ENCODE measurements at regions not wholly inside any gene's neighbourhood (a gene's known extent, or its start where the extent isn't known, plus 50 kb on each side); places are given as distances from the start of the nearest gene placed in this dataset.

GRCh38 chr21:36643374-36644250 lies 55.3 kb upstream of the SIM2 start:
- no peak overlapping the region for H3K18ac ChIP-seq (ENCODE audit: insufficient read length, low read depth, low read length)
- H2BK120ac ChIP-seq (ENCODE audit: low read depth, low read length, poor library complexity, severe bottlenecking): no peak overlapping the region
- no peak overlapping the region for H2BK20ac ChIP-seq (ENCODE audit: low read depth, low read length, poor library complexity, severe bottlenecking)
- no peak overlapping the region for H2AK5ac ChIP-seq (ENCODE audit: insufficient read length, low read length)
- no peaks in the 10 kb centered on the region for H3K36me3 Mint-ChIP-seq (ENCODE audit: insufficient read depth in 1 of 3, low read depth in 3 of 3)
- no CpG with 5 or more reads among the region's 12 CpGs for WGBS (ENCODE audit: extremely low coverage, insufficient read length, low lambda C conversion rate)
- H3K23me2 ChIP-seq (ENCODE audit: insufficient read length, low read depth, low read length, poor library complexity, severe bottlenecking): no peaks in the 10 kb centered on the region
- no peak overlapping the region for H4K5ac ChIP-seq (ENCODE audit: insufficient read length, low read depth, low read length)
- H2AFZ ChIP-seq (ENCODE audit: low read length): no peak overlapping the region
- no peak overlapping the region for H3K9ac ChIP-seq (ENCODE audit: extremely low read depth, insufficient read length, low read length)
- H3K4me3 Mint-ChIP-seq: no peak overlapping the region
- H2BK12ac ChIP-seq (ENCODE audit: insufficient read length, low read depth, low read length): no peak overlapping the region
- H3K14ac ChIP-seq (ENCODE audit: insufficient read depth, low read length): no peak overlapping the region
- H3K4me1 ChIP-seq (ENCODE audit: insufficient read depth, low read length): peaks cover 7% of the 10 kb centered on the region; the same call in 1 of the 2 replicates
- H3K27ac ChIP-seq (ENCODE audit: insufficient read length, low read depth, low read length): no peak overlapping the region
- no peaks in the 10 kb centered on the region for H3K9me3 ChIP-seq (ENCODE audit: control insufficient read depth, low read depth, low read length)
- no peaks in the 10 kb centered on the region for H3K27me3 ChIP-seq (ENCODE audit: insufficient read depth, low read length)
- no peak overlapping the region for H3K27ac Mint-ChIP-seq
- H3T11ph ChIP-seq (ENCODE audit: low read length): no peak overlapping the region
- DNase-seq: no peak
- no peak overlapping the region for H3K4me2 ChIP-seq (ENCODE audit: insufficient read depth, insufficient read length, low read length)
- H4K91ac ChIP-seq (ENCODE audit: insufficient read length, low read depth, low read length): no peak overlapping the region
- no peaks in the 10 kb centered on the region for H4K20me1 ChIP-seq (ENCODE audit: control insufficient read depth, insufficient read depth, insufficient read length)
- H3K9me3 Mint-ChIP-seq: no peaks in the 10 kb centered on the region
- no peaks in the 10 kb centered on the region for H3K79me2 ChIP-seq (ENCODE audit: insufficient read depth, low read length)
- peaks cover 12 to 17% of the 10 kb centered on the region in 2 experiments for H3K4me1 Mint-ChIP-seq
- H2BK15ac ChIP-seq (ENCODE audit: low read depth, low read length): no peak overlapping the region
- H3K23ac ChIP-seq (ENCODE audit: insufficient read length, low read depth, low read length): no peak overlapping the region
- no peaks in the 10 kb centered on the region for H3K79me1 ChIP-seq (ENCODE audit: insufficient read depth, low read depth, low read length, poor library complexity, severe bottlenecking)
- H3K56ac ChIP-seq (ENCODE audit: insufficient read length, low read depth, low read length): no peak overlapping the region
- no peak overlapping the region for H4K8ac ChIP-seq (replicated peaks; ENCODE audit: insufficient read length, low read depth, low read length)
- no peak for TF ChIP-seq CTCF (conservative IDR thresholded peaks at IDR 0.05)
- peaks cover 9% of the 10 kb centered on the region for H3K27me3 Mint-ChIP-seq (ENCODE audit: low read depth)
- no peak overlapping the region for H3K4ac ChIP-seq (ENCODE audit: low read depth, low read length)
- H2BK5ac ChIP-seq (ENCODE audit: insufficient read length, low read length): no peak overlapping the region
